Activated CD4-positive, CD25-positive, alpha-beta regulatory T cell (primary cell): ENCODE measurements at regions not wholly inside any gene's neighbourhood (a gene's known extent, or its start where the extent isn't known, plus 50 kb on each side); places are given as distances from the start of the nearest gene placed in this dataset.

ENCODE experiments used
- DNase-seq, 4 experiments: peaks; one replicate each; lab custom pipeline; 2025; lab: John Stamatoyannopoulos, UW

DNA sequence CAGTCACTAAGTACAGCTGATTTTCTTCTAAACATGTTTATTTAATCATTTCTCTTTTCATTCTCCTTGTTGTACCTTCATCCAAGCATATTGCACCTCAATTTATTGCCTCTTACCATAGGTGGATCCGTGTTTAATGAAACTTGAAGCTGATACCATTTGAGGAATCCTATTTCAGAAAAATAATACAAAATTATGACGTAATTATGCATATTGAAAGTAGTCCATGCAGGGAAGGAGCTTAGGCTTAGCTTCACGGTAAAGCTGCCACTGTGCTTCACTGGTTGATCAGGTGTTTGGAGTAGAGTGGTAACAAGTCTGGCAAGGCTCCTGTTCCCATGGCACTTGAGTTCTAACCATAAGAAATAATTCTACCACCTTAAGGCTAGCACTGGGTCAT is 61.0 kb upstream of the CLEC14A start:
- DNase-seq, result no peak

DNA sequence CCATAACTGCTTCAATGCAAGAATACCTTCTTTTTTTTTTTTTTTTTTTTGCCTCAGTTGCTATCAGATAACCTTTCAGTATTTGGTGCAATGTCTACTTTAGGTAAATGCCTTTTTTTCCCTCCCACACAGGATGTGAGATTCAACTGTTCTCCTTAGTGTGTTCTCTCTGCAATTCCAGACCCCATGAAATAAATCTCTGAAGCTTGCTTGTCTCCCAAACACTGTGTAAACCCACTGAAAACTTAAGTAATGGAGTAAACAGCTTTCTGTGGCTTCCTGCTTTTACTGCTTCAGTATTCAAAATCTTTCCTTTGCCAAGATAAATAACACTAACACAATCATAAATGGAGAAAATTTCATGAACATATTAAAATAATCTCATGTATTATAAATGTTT is 55.8 kb upstream of the CLEC14A start:
- no peak for DNase-seq

GRCh38 chr14:38310420-38310995 is 54.6 kb upstream of the CLEC14A start:
- DNase-seq, result no peak

GRCh38 chr14:38309522-38310277 is 53.8 kb upstream of the CLEC14A start:
- no peak for DNase-seq
